ENCODE measurements at regions not wholly inside any gene's neighbourhood (a gene's known extent, or its start where the extent isn't known, plus 50 kb on each side); places are given as distances from the start of the nearest gene placed in this dataset.

DNA sequence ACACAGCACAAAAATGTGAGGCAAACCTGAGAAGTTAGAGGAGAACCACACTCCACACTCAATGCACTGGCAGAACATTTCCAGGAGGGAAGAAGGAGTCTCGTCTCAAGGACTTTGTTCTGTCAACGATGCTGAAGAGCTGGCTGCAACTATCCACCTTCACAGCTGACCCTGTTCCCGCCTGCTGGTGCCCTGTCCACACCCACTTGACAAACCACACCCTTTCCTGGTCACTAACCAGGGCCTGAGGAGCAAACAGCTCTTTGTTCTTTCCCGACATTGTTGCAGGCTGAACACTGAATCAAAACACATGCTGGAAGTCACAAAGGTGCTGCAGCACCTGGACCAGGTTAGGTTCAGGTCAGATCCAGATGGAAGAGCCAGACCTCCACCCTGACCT is 92.6 kb upstream of the ARRDC4 start:
- Histone ChIP-seq H3K14ac (ENCODE audit: low read length) (no peak overlapping the region), H2BK5ac (ENCODE audit: low read length) (no peak overlapping the region), H2BK15ac (ENCODE audit: low read length) (no peak overlapping the region)

DNA sequence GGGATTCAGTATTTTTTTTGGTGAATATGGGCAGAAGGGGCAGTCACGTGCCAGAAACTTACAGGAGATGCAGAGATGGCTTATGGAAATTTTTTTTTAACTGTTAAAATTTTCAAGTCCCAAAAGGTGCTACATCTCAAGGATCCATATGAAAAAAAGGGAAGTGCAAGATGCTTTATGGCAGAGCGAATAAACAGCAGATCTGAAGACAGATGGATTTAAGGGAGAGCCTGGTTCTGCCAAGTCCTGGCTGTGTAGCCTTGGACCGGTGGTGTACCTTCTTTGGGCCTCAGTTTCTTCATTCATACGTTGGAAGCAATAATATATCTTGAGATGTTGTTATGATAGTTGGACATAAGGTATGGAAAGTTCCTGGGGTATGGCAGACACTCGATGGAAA is 91.5 kb upstream of the ARRDC4 start:
- Histone ChIP-seq H3K27me3 (ENCODE audit: control insufficient read depth in 3 of 3, insufficient read depth in 3 of 3, low read depth in 1 of 3, low read length in 3 of 3) (no peaks in the 10 kb centered on the region), H2AFZ (ENCODE audit: low read length) (no peak overlapping the region), H3K4ac (ENCODE audit: low read length) (no peak overlapping the region), H3K9me3 (replicated peaks in 1 of 2; ENCODE audit: control insufficient read depth in 2 of 2, insufficient read depth in 1 of 2, low read depth in 1 of 2, low read length in 2 of 2) (no peaks in the 10 kb centered on the region), H2BK12ac (ENCODE audit: low read length) (no peak overlapping the region), H2BK120ac (ENCODE audit: low read depth, low read length) (no peak overlapping the region), H3K36me3 (replicated peaks in 1 of 2; ENCODE audit: control insufficient read depth in 2 of 2, insufficient read depth in 2 of 2, low read length in 2 of 2) (no peaks in the 10 kb centered on the region), H3K18ac (ENCODE audit: low read length) (no peak overlapping the region), H3K4me1 (ENCODE audit: control insufficient read depth in 2 of 2, insufficient read depth in 1 of 2, low read depth in 1 of 2, low read length in 2 of 2) (no peaks in the 10 kb centered on the region), H3K23ac (ENCODE audit: low read depth, low read length, poor library complexity) (no peak overlapping the region), H4K91ac (ENCODE audit: low read depth, low read length, poor library complexity) (no peak overlapping the region), H3K9ac (ENCODE audit: low read depth, low read length, poor library complexity) (no peak overlapping the region), H3K79me1 (ENCODE audit: low read depth, low read length) (no peaks in the 10 kb centered on the region), H3K4me3 (ENCODE audit: low read length in 2 of 2) (no peak overlapping the region), H2BK5ac (ENCODE audit: low read length) (no peak overlapping the region), H3K14ac (ENCODE audit: low read length) (no peak overlapping the region), H4K8ac (ENCODE audit: low read depth, low read length) (no peak overlapping the region), H2BK15ac (ENCODE audit: low read length) (no peak overlapping the region), H3K27ac (replicated peaks; ENCODE audit: low read length) (no peak overlapping the region), H3K4me2 (ENCODE audit: insufficient read depth, low read length, poor library complexity, severe bottlenecking) (no peak overlapping the region), H2AK5ac (ENCODE audit: low read depth, low read length) (no peak overlapping the region)
- DNase-seq (ENCODE audit: low spot score) = no peak
- WGBS, 2 donors (ENCODE audit: extremely low coverage in 2 of 2, insufficient read length in 2 of 2, insufficient replicate concordance in 1 of 2) = no CpG with 5 or more reads among the region's 5 CpGs

More for the DNA sequence above, 92.6 kb upstream of the ARRDC4 start:
- Histone ChIP-seq H4K91ac (ENCODE audit: low read depth, low read length, poor library complexity) (no peak overlapping the region), H3K4ac (ENCODE audit: low read length) (no peak overlapping the region), H2BK12ac (ENCODE audit: low read length) (no peak overlapping the region), H3K4me2 (ENCODE audit: insufficient read depth, low read length, poor library complexity, severe bottlenecking) (no peak overlapping the region), H3K79me1 (ENCODE audit: low read depth, low read length) (no peaks in the 10 kb centered on the region), H4K8ac (ENCODE audit: low read depth, low read length) (no peak overlapping the region), H3K27me3 (ENCODE audit: control insufficient read depth in 3 of 3, insufficient read depth in 3 of 3, low read depth in 1 of 3, low read length in 3 of 3) (no peaks in the 10 kb centered on the region), H3K9me3 (replicated peaks in 1 of 2; ENCODE audit: control insufficient read depth in 2 of 2, insufficient read depth in 1 of 2, low read depth in 1 of 2, low read length in 2 of 2) (no peaks in the 10 kb centered on the region), H2AFZ (ENCODE audit: low read length) (no peak overlapping the region), H3K27ac (replicated peaks; ENCODE audit: low read length) (no peak overlapping the region), H3K9ac (ENCODE audit: low read depth, low read length, poor library complexity) (no peak overlapping the region), H2AK5ac (ENCODE audit: low read depth, low read length) (no peak overlapping the region), H3K36me3 (replicated peaks in 1 of 2; ENCODE audit: control insufficient read depth in 2 of 2, insufficient read depth in 2 of 2, low read length in 2 of 2) (no peaks in the 10 kb centered on the region), H2BK120ac (ENCODE audit: low read depth, low read length) (no peak overlapping the region), H3K4me1 (ENCODE audit: control insufficient read depth in 2 of 2, insufficient read depth in 1 of 2, low read depth in 1 of 2, low read length in 2 of 2) (no peaks in the 10 kb centered on the region), H3K18ac (ENCODE audit: low read length) (no peak overlapping the region), H3K4me3 (ENCODE audit: low read length in 2 of 2) (no peak overlapping the region), H3K23ac (ENCODE audit: low read depth, low read length, poor library complexity) (no peak overlapping the region)
- no peak for DNase-seq (ENCODE audit: low spot score)
- WGBS, 2 donors (ENCODE audit: extremely low coverage in 2 of 2, insufficient read length in 2 of 2, insufficient replicate concordance in 1 of 2) = no CpG with 5 or more reads among the region's 4 CpGs

DNA sequence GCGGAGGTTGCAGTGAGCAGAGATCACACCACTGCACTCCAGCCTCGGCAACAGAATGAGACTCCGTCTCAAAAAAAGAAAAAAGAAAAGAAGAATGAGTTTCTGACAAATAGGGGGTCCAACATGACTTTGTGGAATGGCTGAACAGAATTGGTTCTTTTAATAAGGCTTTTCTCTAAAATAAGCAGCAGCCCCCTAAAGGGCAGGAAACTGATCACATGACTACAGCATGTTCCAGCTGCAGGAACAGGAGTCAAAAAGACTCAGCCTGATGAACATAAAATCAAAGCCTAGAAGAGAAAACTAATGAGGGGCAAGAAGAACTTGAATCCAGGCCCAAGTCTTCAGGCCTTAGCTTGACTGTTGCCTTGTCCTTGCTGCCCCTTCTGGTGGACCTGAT is 89.7 kb upstream of the ARRDC4 start:
- DNase-seq (ENCODE audit: low spot score) = no peak
- no peak overlapping the region for H2BK5ac ChIP-seq (ENCODE audit: low read length)
- H3K9ac ChIP-seq (ENCODE audit: low read depth, low read length, poor library complexity) = no peak overlapping the region
- no peak overlapping the region for H3K23ac ChIP-seq (ENCODE audit: low read depth, low read length, poor library complexity)
- no peak overlapping the region for H3K4ac ChIP-seq (ENCODE audit: low read length)
- no peak overlapping the region for H3K27ac ChIP-seq (replicated peaks; ENCODE audit: low read length)
- no peaks in the 10 kb centered on the region for H3K36me3 ChIP-seq (replicated peaks in 1 of 2; ENCODE audit: control insufficient read depth in 2 of 2, insufficient read depth in 2 of 2, low read length in 2 of 2)
- H2BK12ac ChIP-seq (ENCODE audit: low read length) = no peak overlapping the region
- H3K4me2 ChIP-seq (ENCODE audit: insufficient read depth, low read length, poor library complexity, severe bottlenecking) = no peak overlapping the region
- H3K27me3 ChIP-seq (ENCODE audit: control insufficient read depth in 3 of 3, insufficient read depth in 3 of 3, low read depth in 1 of 3, low read length in 3 of 3) = no peaks in the 10 kb centered on the region
- no peak overlapping the region for H3K4me3 ChIP-seq (ENCODE audit: low read length in 2 of 2)
- H2BK120ac ChIP-seq (ENCODE audit: low read depth, low read length) = no peak overlapping the region
- no peak overlapping the region for H2AK5ac ChIP-seq (ENCODE audit: low read depth, low read length)
- H3K14ac ChIP-seq (ENCODE audit: low read length) = no peak overlapping the region
- no peak overlapping the region for H4K8ac ChIP-seq (ENCODE audit: low read depth, low read length)
- no peaks in the 10 kb centered on the region for H3K79me1 ChIP-seq (ENCODE audit: low read depth, low read length)
- WGBS, 2 donors (ENCODE audit: extremely low coverage in 2 of 2, insufficient read length in 2 of 2, insufficient replicate concordance in 1 of 2) = no CpG with 5 or more reads among the region's 3 CpGs
- no peak overlapping the region for H2BK15ac ChIP-seq (ENCODE audit: low read length)
- H2AFZ ChIP-seq (ENCODE audit: low read length) = no peak overlapping the region
- H3K4me1 ChIP-seq (ENCODE audit: control insufficient read depth in 2 of 2, insufficient read depth in 1 of 2, low read depth in 1 of 2, low read length in 2 of 2) = no peaks in the 10 kb centered on the region
- H3K18ac ChIP-seq (ENCODE audit: low read length) = no peak overlapping the region
- H3K9me3 ChIP-seq (replicated peaks in 1 of 2; ENCODE audit: control insufficient read depth in 2 of 2, insufficient read depth in 1 of 2, low read depth in 1 of 2, low read length in 2 of 2) = no peaks in the 10 kb centered on the region
- H4K91ac ChIP-seq (ENCODE audit: low read depth, low read length, poor library complexity) = no peak overlapping the region

GRCh38 chr15:97874139-97874538 is 86.4 kb upstream of the ARRDC4 start:
- H2AK5ac ChIP-seq (ENCODE audit: low read depth, low read length) = no peak overlapping the region
- no peak overlapping the region for H3K18ac ChIP-seq (ENCODE audit: low read length)
- no peak overlapping the region for H3K4me2 ChIP-seq (ENCODE audit: insufficient read depth, low read length, poor library complexity, severe bottlenecking)
- no peaks in the 10 kb centered on the region for H3K4me1 ChIP-seq (ENCODE audit: control insufficient read depth in 2 of 2, insufficient read depth in 1 of 2, low read depth in 1 of 2, low read length in 2 of 2)
- no peak overlapping the region for H4K91ac ChIP-seq (ENCODE audit: low read depth, low read length, poor library complexity)
- no peak overlapping the region for H4K8ac ChIP-seq (ENCODE audit: low read depth, low read length)
- H3K27me3 ChIP-seq (ENCODE audit: control insufficient read depth in 3 of 3, insufficient read depth in 3 of 3, low read depth in 1 of 3, low read length in 3 of 3) = no peaks in the 10 kb centered on the region
- no peak overlapping the region for H3K9ac ChIP-seq (ENCODE audit: low read depth, low read length, poor library complexity)
- no peak overlapping the region for H3K4me3 ChIP-seq (ENCODE audit: low read length in 2 of 2)
- DNase-seq (ENCODE audit: low spot score) = no peak
- no peak overlapping the region for H2AFZ ChIP-seq (ENCODE audit: low read length)
- no peak overlapping the region for H3K27ac ChIP-seq (replicated peaks; ENCODE audit: low read length)
- H3K79me1 ChIP-seq (ENCODE audit: low read depth, low read length) = no peaks in the 10 kb centered on the region
- H3K9me3 ChIP-seq (replicated peaks in 1 of 2; ENCODE audit: control insufficient read depth in 2 of 2, insufficient read depth in 1 of 2, low read depth in 1 of 2, low read length in 2 of 2) = no peaks in the 10 kb centered on the region
- no peaks in the 10 kb centered on the region for H3K36me3 ChIP-seq (replicated peaks in 1 of 2; ENCODE audit: control insufficient read depth in 2 of 2, insufficient read depth in 2 of 2, low read length in 2 of 2)
- H3K4ac ChIP-seq (ENCODE audit: low read length) = no peak overlapping the region
- WGBS, 2 donors (ENCODE audit: extremely low coverage in 2 of 2, insufficient read length in 2 of 2, insufficient replicate concordance in 1 of 2) = no CpG with 5 or more reads among the region's 12 CpGs
- H3K23ac ChIP-seq (ENCODE audit: low read depth, low read length, poor library complexity) = no peak overlapping the region
- H2BK120ac ChIP-seq (ENCODE audit: low read depth, low read length) = no peak overlapping the region
- no peak overlapping the region for H2BK15ac ChIP-seq (ENCODE audit: low read length)
- no peak overlapping the region for H2BK5ac ChIP-seq (ENCODE audit: low read length)
- H3K14ac ChIP-seq (ENCODE audit: low read length) = no peak overlapping the region
- no peak overlapping the region for H2BK12ac ChIP-seq (ENCODE audit: low read length)
